HCT116 (cell line): ENCODE measurements at regions not wholly inside any gene's neighbourhood (a gene's known extent, or its start where the extent isn't known, plus 50 kb on each side); places are given as distances from the start of the nearest gene placed in this dataset.

Source experiments
- CEBPB ChIP-seq: IDR thresholded peaks from 2 replicates; pipeline ENCODE4 v1.6.1; 2012; ENCODE audit warnings: low read depth
- ELF1 ChIP-seq: IDR thresholded peaks from 2 replicates; pipeline ENCODE4 v1.6.1; 2012; ENCODE audit warnings: low read depth, borderline replicate concordance
- EZH2phosphoT487 ChIP-seq: fragments of 200-600 bp; IDR thresholded peaks from 2 replicates; pipeline ENCODE4 v1.6.1; 2018; ENCODE audit warnings: antibody characterized with exemption, borderline replicate concordance
- POLR2A ChIP-seq: IDR thresholded peaks from 2 replicates; pipeline ENCODE4 v1.7.0; 2011; ENCODE audit warnings: borderline replicate concordance; ENCODE audit not compliant: insufficient read depth, insufficient read length; ENCODE audit errors: extremely low read depth
- POLR2AphosphoS5 ChIP-seq: IDR thresholded peaks from 2 replicates; pipeline ENCODE4 v1.6.1; 2011; ENCODE audit warnings: mild to moderate bottlenecking, low read depth, low read length, moderate library complexity
- SP1 ChIP-seq: IDR thresholded peaks from 2 replicates; pipeline ENCODE4 v1.6.1; 2012; ENCODE audit warnings: low read depth
- YY1 ChIP-seq: IDR thresholded peaks from 2 replicates; pipeline ENCODE4 v1.6.1; 2011; ENCODE audit warnings: low read length, low read depth, moderate library complexity, mild to moderate bottlenecking; ENCODE audit not compliant: insufficient replicate concordance; ENCODE audit errors: extremely low read depth
- ZNF274 ChIP-seq: fragments of 200-500 bp; sonication (Bioruptor generic); IDR thresholded peaks from 2 replicates; pipeline ENCODE4 v1.6.1; 2014; ENCODE audit warnings: mild to moderate bottlenecking, low read depth, low read length, inconsistent platforms
- TF ChIP-seq, protein P1 (sequence below), 3 experiments: fragments of 200-600 bp in 1 of 3; sonication (generic) in 1 of 3; IDR thresholded peaks in 2 of 3; conservative IDR thresholded peaks in 1 of 3; 2 replicates each; pipeline ENCODE4 v1.5.1; 2012 to 2017; ENCODE audit warnings: low read depth in 2 of 3, low read length in 2 of 3, antibody characterized with exemption in 1 of 3, borderline replicate concordance in 1 of 3, control low read depth in 1 of 3, mild to moderate bottlenecking in 1 of 3, mixed read lengths in 1 of 3, mixed run types in 1 of 3, moderate library complexity in 1 of 3; ENCODE audit not compliant: insufficient read depth in 1 of 3
- TF ChIP-seq, protein P2 (sequence below): IDR thresholded peaks from 2 replicates; pipeline ENCODE4 v1.6.1; 2012; ENCODE audit warnings: low read depth
- TF ChIP-seq, protein P3 (sequence below): IDR thresholded peaks from 2 replicates; pipeline ENCODE4 v1.6.1; 2012

DNA sequence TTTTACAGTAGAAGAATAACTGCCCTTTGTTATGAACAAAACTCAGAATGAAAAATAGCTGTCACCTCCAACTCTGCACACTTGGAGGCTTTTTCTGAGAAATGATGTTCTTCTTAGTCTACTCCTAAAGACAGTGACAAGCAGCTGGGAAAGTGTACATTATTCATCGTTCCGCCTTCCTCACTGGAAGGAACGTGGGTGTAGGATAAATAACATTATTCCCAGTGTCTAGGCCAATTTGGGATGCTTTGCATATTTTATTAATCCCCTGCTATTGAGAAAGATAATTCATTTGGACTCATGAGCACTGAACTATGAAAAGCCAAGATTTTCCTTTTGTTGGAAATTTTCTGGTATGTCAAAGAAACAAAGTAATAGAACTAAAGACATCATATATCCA lies 87.8 kb downstream of the VCX2 start:
- TF ChIP-seq, protein P1, sequence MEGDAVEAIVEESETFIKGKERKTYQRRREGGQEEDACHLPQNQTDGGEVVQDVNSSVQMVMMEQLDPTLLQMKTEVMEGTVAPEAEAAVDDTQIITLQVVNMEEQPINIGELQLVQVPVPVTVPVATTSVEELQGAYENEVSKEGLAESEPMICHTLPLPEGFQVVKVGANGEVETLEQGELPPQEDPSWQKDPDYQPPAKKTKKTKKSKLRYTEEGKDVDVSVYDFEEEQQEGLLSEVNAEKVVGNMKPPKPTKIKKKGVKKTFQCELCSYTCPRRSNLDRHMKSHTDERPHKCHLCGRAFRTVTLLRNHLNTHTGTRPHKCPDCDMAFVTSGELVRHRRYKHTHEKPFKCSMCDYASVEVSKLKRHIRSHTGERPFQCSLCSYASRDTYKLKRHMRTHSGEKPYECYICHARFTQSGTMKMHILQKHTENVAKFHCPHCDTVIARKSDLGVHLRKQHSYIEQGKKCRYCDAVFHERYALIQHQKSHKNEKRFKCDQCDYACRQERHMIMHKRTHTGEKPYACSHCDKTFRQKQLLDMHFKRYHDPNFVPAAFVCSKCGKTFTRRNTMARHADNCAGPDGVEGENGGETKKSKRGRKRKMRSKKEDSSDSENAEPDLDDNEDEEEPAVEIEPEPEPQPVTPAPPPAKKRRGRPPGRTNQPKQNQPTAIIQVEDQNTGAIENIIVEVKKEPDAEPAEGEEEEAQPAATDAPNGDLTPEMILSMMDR (IDR thresholded peaks at IDR 0.05 in 2 of 3, conservative IDR thresholded peaks at IDR 0.05 in 1 of 3; ENCODE audit: borderline replicate concordance in 1 of 3, insufficient read depth in 1 of 3, low read depth in 2 of 3, low read length in 2 of 3): no peak
- no peak for TF ChIP-seq POLR2A
- TF ChIP-seq POLR2AphosphoS5: no peak
- TF ChIP-seq CEBPB: no peak
- TF ChIP-seq, protein P2, sequence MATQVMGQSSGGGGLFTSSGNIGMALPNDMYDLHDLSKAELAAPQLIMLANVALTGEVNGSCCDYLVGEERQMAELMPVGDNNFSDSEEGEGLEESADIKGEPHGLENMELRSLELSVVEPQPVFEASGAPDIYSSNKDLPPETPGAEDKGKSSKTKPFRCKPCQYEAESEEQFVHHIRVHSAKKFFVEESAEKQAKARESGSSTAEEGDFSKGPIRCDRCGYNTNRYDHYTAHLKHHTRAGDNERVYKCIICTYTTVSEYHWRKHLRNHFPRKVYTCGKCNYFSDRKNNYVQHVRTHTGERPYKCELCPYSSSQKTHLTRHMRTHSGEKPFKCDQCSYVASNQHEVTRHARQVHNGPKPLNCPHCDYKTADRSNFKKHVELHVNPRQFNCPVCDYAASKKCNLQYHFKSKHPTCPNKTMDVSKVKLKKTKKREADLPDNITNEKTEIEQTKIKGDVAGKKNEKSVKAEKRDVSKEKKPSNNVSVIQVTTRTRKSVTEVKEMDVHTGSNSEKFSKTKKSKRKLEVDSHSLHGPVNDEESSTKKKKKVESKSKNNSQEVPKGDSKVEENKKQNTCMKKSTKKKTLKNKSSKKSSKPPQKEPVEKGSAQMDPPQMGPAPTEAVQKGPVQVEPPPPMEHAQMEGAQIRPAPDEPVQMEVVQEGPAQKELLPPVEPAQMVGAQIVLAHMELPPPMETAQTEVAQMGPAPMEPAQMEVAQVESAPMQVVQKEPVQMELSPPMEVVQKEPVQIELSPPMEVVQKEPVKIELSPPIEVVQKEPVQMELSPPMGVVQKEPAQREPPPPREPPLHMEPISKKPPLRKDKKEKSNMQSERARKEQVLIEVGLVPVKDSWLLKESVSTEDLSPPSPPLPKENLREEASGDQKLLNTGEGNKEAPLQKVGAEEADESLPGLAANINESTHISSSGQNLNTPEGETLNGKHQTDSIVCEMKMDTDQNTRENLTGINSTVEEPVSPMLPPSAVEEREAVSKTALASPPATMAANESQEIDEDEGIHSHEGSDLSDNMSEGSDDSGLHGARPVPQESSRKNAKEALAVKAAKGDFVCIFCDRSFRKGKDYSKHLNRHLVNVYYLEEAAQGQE: no peak
- TF ChIP-seq EZH2phosphoT487: no peak
- TF ChIP-seq ELF1: no peak
- TF ChIP-seq YY1: no peak
- TF ChIP-seq, protein P3, sequence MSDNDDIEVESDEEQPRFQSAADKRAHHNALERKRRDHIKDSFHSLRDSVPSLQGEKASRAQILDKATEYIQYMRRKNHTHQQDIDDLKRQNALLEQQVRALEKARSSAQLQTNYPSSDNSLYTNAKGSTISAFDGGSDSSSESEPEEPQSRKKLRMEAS: no peak
- no peak for TF ChIP-seq SP1
- no peak for TF ChIP-seq ZNF274
